Activated T-cell treated with anti-CD3 and anti-CD28 coated beads, Interleukin-2, amount 50 U/mL, for 4 hours (primary cell): ENCODE measurements at regions not wholly inside any gene's neighbourhood (a gene's known extent, or its start where the extent isn't known, plus 50 kb on each side); places are given as distances from the start of the nearest gene placed in this dataset.
"Not testable (repeated sequence)": the region's sequence is repeated elsewhere in the genome, so short reads cannot be mapped to it uniquely, and the experiment has no call there.

ENCODE experiments used
- ATAC-seq, 2 donors: fragments of 200-7000 bp; cut with Tn5 transposase; one replicate each; pipeline ENCODE4 v1.10.0; 2021
- DNase-seq: peaks from one replicate; pipeline ENCODE4 v3.0.0-alpha.2; 2020
- H3K27me3 Mint-ChIP-seq: one replicate; pipeline ENCODE4 v1.8.0; 2021; ENCODE audit warnings: low read depth, mixed read lengths
- H3K36me3 Mint-ChIP-seq: one replicate; pipeline ENCODE4 v1.8.0; 2022; ENCODE audit warnings: mixed read lengths; ENCODE audit not compliant: insufficient read depth
- H3K4me1 Mint-ChIP-seq: one replicate; pipeline ENCODE4 v1.8.0; 2021; ENCODE audit warnings: low read depth, mixed read lengths
- H3K4me3 Mint-ChIP-seq: one replicate; pipeline ENCODE4 v1.8.0; 2021; ENCODE audit warnings: mild to moderate bottlenecking, moderate library complexity, mixed read lengths
- H3K9me3 Mint-ChIP-seq: one replicate; pipeline ENCODE4 v1.8.0; 2021; ENCODE audit warnings: mixed read lengths

GRCh38 chr4:89518259-89518658 is 210.7 kb upstream of the GPRIN3 start:
- ATAC-seq (no peak), DNase-seq (no peak)
- no peak overlapping the region for H3K4me3 Mint-ChIP-seq
- no peaks in the 10 kb centered on the region for H3K4me1 Mint-ChIP-seq
- no peaks in the 10 kb centered on the region for H3K9me3 Mint-ChIP-seq
- H3K27me3 Mint-ChIP-seq: peaks cover 23% of the 10 kb centered on the region
- H3K36me3 Mint-ChIP-seq: no peaks in the 10 kb centered on the region

- peaks cover 7% of the 10 kb centered on the region for H3K4me1 Mint-ChIP-seq
- no peak overlapping the region for H3K4me3 Mint-ChIP-seq
- no peaks in the 10 kb centered on the region for H3K36me3 Mint-ChIP-seq
- peaks cover 8% of the 10 kb centered on the region for H3K27me3 Mint-ChIP-seq
- DNase-seq: no peak
- no peaks in the 10 kb centered on the region for H3K9me3 Mint-ChIP-seq
- ATAC-seq: no peak
Measured at GRCh38 chr4:89514811-89515210, 207.2 kb upstream of the GPRIN3 start.

- no peak for ATAC-seq
- H3K36me3 Mint-ChIP-seq: peaks cover 2% of the 10 kb centered on the region
- H3K4me1 Mint-ChIP-seq: peaks cover 16% of the 10 kb centered on the region
- peaks cover 3% of the 10 kb centered on the region for H3K9me3 Mint-ChIP-seq
- no peak overlapping the region for H3K4me3 Mint-ChIP-seq
- H3K27me3 Mint-ChIP-seq: no peaks in the 10 kb centered on the region
- DNase-seq: no peak
Measured at GRCh38 chr4:89511776-89512175, 204.2 kb upstream of the GPRIN3 start.

- H3K4me3 Mint-ChIP-seq: no peak overlapping the region
- H3K4me1 Mint-ChIP-seq: peaks cover 16% of the 10 kb centered on the region
- ATAC-seq (peak; percentile 93 to 95), DNase-seq (no peak)
- no peaks in the 10 kb centered on the region for H3K27me3 Mint-ChIP-seq
- H3K36me3 Mint-ChIP-seq: peaks cover 2% of the 10 kb centered on the region
- peaks cover 3% of the 10 kb centered on the region for H3K9me3 Mint-ChIP-seq
Measured at GRCh38 chr4:89509708-89510281, 202.2 kb upstream of the GPRIN3 start.

GRCh38 chr4:89506866-89507491 is 199.4 kb upstream of the GPRIN3 start:
- no peak for ATAC-seq
- Mint-ChIP-seq H3K4me1 (peaks cover 16% of the 10 kb centered on the region), H3K36me3 (peaks cover 2% of the 10 kb centered on the region), H3K27me3 (no peaks in the 10 kb centered on the region), H3K4me3 (no peak overlapping the region), H3K9me3 (peaks cover 3% of the 10 kb centered on the region)
- no peak for DNase-seq

GRCh38 chr4:89502581-89502980 is 195.0 kb upstream of the GPRIN3 start:
- H3K4me3 Mint-ChIP-seq: no peak overlapping the region
- DNase-seq: no peak
- no peaks in the 10 kb centered on the region for H3K9me3 Mint-ChIP-seq
- no peaks in the 10 kb centered on the region for H3K36me3 Mint-ChIP-seq
- no peaks in the 10 kb centered on the region for H3K4me1 Mint-ChIP-seq
- no peak for ATAC-seq
- no peaks in the 10 kb centered on the region for H3K27me3 Mint-ChIP-seq

- no peaks in the 10 kb centered on the region for H3K27me3 Mint-ChIP-seq
- H3K9me3 Mint-ChIP-seq: no peaks in the 10 kb centered on the region
- H3K4me3 Mint-ChIP-seq: no peak overlapping the region
- H3K4me1 Mint-ChIP-seq: no peaks in the 10 kb centered on the region
- no peak for DNase-seq
- no peaks in the 10 kb centered on the region for H3K36me3 Mint-ChIP-seq
- ATAC-seq: no peak
Measured at GRCh38 chr4:89497517-89498308, 190.1 kb upstream of the GPRIN3 start.

GRCh38 chr4:89496851-89497250 is 189.3 kb upstream of the GPRIN3 start:
- H3K36me3 Mint-ChIP-seq: no peaks in the 10 kb centered on the region

GRCh38 chr4:89493367-89493766 is 185.8 kb upstream of the GPRIN3 start:
- no peaks in the 10 kb centered on the region for H3K36me3 Mint-ChIP-seq
- H3K4me3 Mint-ChIP-seq: no peak overlapping the region
- DNase-seq (no peak), ATAC-seq (no peak)
- no peaks in the 10 kb centered on the region for H3K9me3 Mint-ChIP-seq
- no peaks in the 10 kb centered on the region for H3K27me3 Mint-ChIP-seq
- H3K4me1 Mint-ChIP-seq: no peaks in the 10 kb centered on the region

More at GRCh38 chr4:89496851-89497250, 189.3 kb upstream of the GPRIN3 start:
- Mint-ChIP-seq H3K4me1 (no peaks in the 10 kb centered on the region), H3K9me3 (no peaks in the 10 kb centered on the region), H3K27me3 (no peaks in the 10 kb centered on the region), H3K4me3 (no peak overlapping the region)
- DNase-seq: no peak
- no peak for ATAC-seq

- no peaks in the 10 kb centered on the region for H3K36me3 Mint-ChIP-seq
- no peaks in the 10 kb centered on the region for H3K27me3 Mint-ChIP-seq
- no peak for DNase-seq
- H3K4me1 Mint-ChIP-seq: no peaks in the 10 kb centered on the region
- no peaks in the 10 kb centered on the region for H3K9me3 Mint-ChIP-seq
- no peak overlapping the region for H3K4me3 Mint-ChIP-seq
- ATAC-seq: no peak
Measured at GRCh38 chr4:89492581-89493071, 185.0 kb upstream of the GPRIN3 start.

GRCh38 chr4:89491761-89492160 is 184.2 kb upstream of the GPRIN3 start:
- Mint-ChIP-seq H3K27me3 (no peaks in the 10 kb centered on the region), H3K4me3 (no peak overlapping the region), H3K9me3 (no peaks in the 10 kb centered on the region), H3K36me3 (no peaks in the 10 kb centered on the region), H3K4me1 (no peaks in the 10 kb centered on the region)
- ATAC-seq (no peak), DNase-seq (no peak)

GRCh38 chr4:89489921-89490431 is 182.4 kb upstream of the GPRIN3 start:
- not testable (repeated sequence) for H3K27me3 Mint-ChIP-seq, H3K4me3 Mint-ChIP-seq, H3K9me3 Mint-ChIP-seq, H3K4me1 Mint-ChIP-seq, H3K36me3 Mint-ChIP-seq, ATAC-seq, DNase-seq

GRCh38 chr4:89489338-89489771 is 181.8 kb upstream of the GPRIN3 start:
- Mint-ChIP-seq H3K27me3 (no peaks in the 10 kb centered on the region), H3K4me1 (no peaks in the 10 kb centered on the region), H3K9me3 (no peaks in the 10 kb centered on the region), H3K4me3 (no peak overlapping the region), H3K36me3 (no peaks in the 10 kb centered on the region)
- ATAC-seq (no peak), DNase-seq (no peak)

- no peaks in the 10 kb centered on the region for H3K36me3 Mint-ChIP-seq
- H3K4me1 Mint-ChIP-seq: no peaks in the 10 kb centered on the region
- H3K27me3 Mint-ChIP-seq: no peaks in the 10 kb centered on the region
Measured at GRCh38 chr4:89488736-89489135, 181.1 kb upstream of the GPRIN3 start.

More at GRCh38 chr4:89488736-89489135, 181.1 kb upstream of the GPRIN3 start:
- ATAC-seq (no peak), DNase-seq (no peak)
- H3K4me3 Mint-ChIP-seq: no peak overlapping the region
- no peaks in the 10 kb centered on the region for H3K9me3 Mint-ChIP-seq
